ENCODE measurements at regions not wholly inside any gene's neighbourhood (a gene's known extent, or its start where the extent isn't known, plus 50 kb on each side); places are given as distances from the start of the nearest gene placed in this dataset.
"Not testable (repeated sequence)": the region's sequence is repeated elsewhere in the genome, so short reads cannot be mapped to it uniquely, and the experiment has no call there.

- DNase-seq = no peak
Measured at GRCh38 chr1:25131794-25132193, 100.5 kb downstream of the SYF2 start.

DNA sequence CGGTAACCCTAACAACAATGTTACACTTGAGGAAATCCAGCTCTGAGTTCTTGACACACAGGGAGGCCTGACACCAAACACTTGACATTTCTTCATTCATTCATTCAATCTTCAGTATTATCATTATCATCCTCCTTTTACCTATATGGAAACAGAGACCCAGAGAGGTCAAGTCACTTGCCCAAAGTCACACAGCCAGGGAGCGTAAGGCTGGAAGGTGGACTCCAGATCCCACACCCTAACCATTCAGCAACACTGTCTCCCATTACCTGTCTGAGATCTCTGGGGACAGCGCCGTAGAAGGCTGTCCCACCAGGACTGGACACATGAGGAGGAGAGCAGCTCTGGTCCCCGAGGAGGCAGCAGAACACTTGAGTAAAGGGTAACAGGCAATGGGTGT, 101.4 kb downstream of the SYF2 start:
- no peak for DNase-seq

- DNase-seq = no peak
Measured at GRCh38 chr1:25129380-25129779, 102.9 kb downstream of the SYF2 start.

DNA sequence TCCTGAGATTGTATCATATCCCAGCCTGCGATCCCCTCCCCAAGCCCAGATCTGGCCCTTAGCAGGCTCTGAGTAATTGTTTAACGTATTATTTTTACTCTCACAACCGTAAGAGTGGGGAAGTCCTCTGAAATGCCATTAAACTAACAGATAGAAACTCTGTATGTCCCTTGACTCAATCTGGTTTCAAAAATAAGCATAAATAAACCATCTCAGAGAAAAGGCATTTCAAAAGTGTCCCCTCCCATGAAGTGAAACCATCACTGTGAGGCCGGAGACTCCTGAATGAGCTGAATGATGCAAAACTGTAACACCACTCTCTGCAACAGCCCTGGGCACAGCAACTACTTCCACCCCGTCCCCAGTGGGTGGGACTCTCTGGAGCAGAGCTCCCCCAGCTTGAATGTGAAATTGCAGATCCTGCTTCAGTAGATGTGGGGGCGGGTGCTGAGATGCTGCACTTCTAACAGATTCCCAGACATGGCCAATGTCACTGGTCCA, 104.1 kb downstream of the SYF2 start:
- DNase-seq = no peak

- no peak for DNase-seq
Measured at GRCh38 chr1:25126562-25126961, 105.7 kb downstream of the SYF2 start.

DNA sequence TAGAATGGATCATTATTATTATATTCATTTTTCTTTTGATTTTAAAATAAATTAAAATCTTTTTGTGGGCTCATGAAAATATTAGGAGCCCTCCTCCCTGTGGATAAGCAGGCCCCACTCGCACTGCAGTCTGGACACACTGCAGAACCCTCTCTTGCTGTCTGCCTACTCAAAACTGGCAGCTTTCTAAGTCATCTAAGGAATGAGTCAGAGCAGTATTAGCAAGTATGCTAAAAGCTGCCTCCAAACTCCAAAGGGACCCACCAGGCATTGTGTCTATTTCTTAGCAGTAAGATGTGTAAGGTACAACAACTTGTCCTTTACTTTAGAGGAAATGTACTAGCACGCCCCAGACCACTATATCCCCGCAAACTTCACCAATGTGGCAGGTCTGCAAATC, 108.8 kb downstream of the SYF2 start:
- DNase-seq = no peak

DNA sequence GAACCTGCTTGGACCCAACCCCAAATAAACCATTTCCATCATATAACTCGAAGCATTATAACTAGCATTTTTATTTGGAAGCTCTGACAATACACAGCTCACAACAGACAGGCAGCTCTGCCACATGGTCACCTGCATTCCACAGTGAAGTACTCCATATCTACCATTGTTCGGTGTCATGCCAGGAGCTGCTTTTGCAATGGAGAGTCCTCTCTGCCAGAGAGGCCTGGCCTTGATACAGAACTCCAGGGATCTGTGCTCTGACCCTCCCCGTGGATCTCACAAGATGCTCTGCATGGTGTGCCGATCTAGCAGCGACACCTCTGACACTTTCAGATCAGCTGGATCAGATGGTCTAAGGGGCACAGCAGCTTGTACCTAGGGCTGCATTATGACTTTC, 109.6 kb downstream of the SYF2 start:
- no peak for DNase-seq

- no peak for DNase-seq
Measured at GRCh38 chr1:25120281-25120680, 112.0 kb downstream of the SYF2 start.

GRCh38 chr1:25118546-25118945, 113.8 kb downstream of the SYF2 start:
- DNase-seq = no peak

- no peak for DNase-seq
Measured at GRCh38 chr1:25117233-25117823, 115.0 kb downstream of the SYF2 start.

- no peak for DNase-seq
Measured at GRCh38 chr1:25116832-25117231, 115.5 kb downstream of the SYF2 start.

- not testable (repeated sequence) for DNase-seq
Measured at GRCh38 chr1:25116117-25116516, 116.2 kb downstream of the SYF2 start.

GRCh38 chr1:25113731-25114130, 118.6 kb downstream of the SYF2 start:
- DNase-seq = no peak

- DNase-seq = no peak
Measured at GRCh38 chr1:25113086-25113485, 119.2 kb downstream of the SYF2 start.

DNA sequence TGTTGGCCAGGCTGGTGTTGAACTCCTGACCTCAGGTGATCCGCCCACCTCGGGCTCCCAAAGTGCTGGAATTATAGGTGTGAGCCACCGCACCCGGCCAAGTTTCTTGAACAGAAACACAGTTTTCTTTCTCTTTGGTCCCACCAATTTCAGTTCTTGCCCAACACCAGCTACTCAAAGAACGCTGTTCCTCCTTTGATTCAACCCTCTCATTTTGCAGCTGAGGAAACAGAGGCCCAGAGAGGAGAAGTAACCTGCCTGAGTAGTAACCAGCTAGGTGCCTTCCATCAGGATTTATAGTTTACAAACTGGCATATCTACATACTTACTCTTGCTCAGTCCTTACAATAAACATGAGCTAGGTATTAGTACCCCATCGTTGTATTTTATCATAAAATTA, 119.9 kb downstream of the SYF2 start:
- DNase-seq = no peak

DNA sequence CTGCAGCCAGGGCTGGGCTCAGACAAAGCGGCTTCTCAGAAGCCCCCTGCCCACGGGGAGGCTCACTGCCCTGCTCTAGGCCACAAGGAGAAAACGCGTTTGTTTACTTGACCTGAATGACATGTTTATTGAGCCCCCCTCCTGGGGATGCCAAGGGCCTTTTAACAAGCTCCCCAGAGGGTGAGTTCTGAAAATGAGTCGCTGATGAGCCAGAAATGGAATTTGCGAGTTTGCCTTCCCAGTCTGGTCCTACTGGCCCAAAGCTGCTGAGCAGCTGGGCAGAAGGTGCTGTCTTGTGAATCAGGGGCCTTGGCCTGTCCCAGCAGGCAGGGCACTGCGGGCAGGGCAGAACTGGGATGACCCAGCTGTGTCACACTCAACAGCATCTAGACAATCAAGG, 120.6 kb downstream of the SYF2 start:
- no peak for DNase-seq

DNA sequence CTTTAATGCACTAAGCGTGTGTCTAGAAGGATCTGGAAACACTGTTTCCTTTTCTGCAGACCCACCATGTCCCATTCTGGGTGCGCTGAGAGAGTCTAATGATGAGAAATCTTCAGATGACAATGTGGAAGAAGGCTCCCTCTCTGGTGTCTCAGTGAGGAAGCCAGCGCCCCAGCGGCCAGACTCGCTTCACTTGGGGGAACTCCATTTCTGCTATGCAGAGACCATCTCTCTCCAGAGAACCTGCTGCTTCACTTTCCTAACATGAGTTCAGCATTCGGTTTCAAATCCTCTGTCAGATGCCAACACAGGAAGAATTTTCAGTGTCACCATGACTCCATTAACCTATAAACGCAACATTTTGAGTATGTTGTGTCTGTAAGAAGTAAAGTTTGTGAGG, 121.8 kb downstream of the SYF2 start:
- DNase-seq = no peak

- DNase-seq = no peak
Measured at GRCh38 chr1:25110036-25110435, 122.3 kb downstream of the SYF2 start.

DNA sequence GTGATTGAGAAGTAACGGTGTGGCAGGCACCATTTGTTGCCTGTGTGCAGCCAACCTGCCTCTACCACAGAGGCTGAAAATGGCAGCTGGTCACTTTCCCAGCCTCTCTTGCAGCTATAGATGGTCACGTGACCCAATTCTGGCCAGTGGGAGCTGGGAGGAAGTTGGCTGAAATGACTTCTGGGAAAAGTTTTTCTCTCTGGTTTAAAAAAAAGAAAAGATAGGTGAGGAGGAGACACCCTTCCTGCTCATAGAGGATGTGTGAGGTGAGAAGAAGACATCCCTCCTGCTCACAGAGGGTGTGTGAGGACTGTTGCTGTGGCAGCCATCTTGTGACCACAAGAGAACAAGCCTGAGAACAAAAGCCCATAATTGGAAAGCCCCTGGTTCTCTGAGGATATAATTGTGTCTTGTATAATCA, 122.8 kb downstream of the SYF2 start:
- DNase-seq = no peak

DNA sequence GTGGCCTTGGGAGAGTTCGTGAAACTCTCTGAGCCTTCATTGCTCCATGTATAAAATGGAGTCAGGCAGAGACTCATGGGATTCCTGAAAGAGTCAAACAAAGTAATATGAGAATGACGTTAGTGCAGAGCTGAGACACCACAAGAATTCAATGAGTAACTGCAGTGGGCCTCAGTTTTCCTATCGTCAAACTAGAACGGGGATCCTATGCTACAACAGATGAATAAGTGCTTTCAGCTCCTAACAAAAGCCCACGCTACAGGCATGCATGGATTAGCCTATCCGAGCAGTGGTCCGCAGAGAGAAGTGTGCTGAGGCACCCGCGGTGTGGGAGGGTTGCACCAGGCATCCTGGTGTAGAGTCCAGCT, 124.7 kb downstream of the SYF2 start:
- no peak for DNase-seq

GRCh38 chr1:25106976-25107642, 125.2 kb downstream of the SYF2 start:
- no peak for DNase-seq

- DNase-seq = no peak
Measured at GRCh38 chr1:25106352-25106751, 126.0 kb downstream of the SYF2 start.

DNA sequence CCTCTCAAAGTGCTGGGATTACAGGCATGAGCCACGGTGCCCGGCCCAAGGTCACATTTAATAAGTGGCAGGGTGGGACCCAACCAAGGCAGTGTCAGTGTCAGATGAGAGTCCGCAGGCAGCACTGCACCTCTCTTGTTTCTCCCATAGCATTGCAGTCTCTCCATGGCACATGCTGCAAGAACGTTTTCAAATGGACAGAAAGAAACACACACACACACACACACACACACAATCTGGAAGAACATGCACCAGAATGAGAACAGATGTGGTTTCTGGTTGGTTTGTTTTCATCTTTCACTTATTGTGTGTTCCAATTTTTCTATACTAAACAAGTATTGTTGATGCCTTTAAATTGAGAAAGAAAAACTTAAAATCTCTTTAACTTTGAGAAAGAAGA, 126.5 kb downstream of the SYF2 start:
- no peak for DNase-seq

- no peak for DNase-seq
Measured at GRCh38 chr1:25104932-25105561, 127.3 kb downstream of the SYF2 start.
